B cell (primary cell): ENCODE measurements at regions not wholly inside any gene's neighbourhood (a gene's known extent, or its start where the extent isn't known, plus 50 kb on each side); places are given as distances from the start of the nearest gene placed in this dataset.

Experiments
- ATAC-seq: fragments of 200-7000 bp; cut with Tn5 transposase; one replicate; pipeline ENCODE4 v1.10.0; 2021; ENCODE audit warnings: low read depth, mild to moderate bottlenecking, moderate number of reproducible peaks, moderate library complexity
- CTCF ChIA-PET: fragments of 350-600 bp; sonication (Branson Sonifier 250); formaldehyde crosslinking; loops from one replicate; lab custom pipeline; 2021; ENCODE audit warnings: antibody characterized with exemption, inconsistent platforms; lab: Charles Lee
- POLR2A ChIA-PET: fragments of 350-600 bp; sonication (Branson Sonifier 250); formaldehyde crosslinking; loops from one replicate; lab custom pipeline; 2021; ENCODE audit warnings: antibody characterized with exemption; lab: Charles Lee
- DNase-seq: peaks from one replicate; pipeline ENCODE4 v3.0.0; 2013
- H2AFZ ChIP-seq: 2 replicates; pipeline ENCODE4 v1.6.1; 2012; ENCODE audit warnings: mild to moderate bottlenecking, low read depth, low read length; ENCODE audit not compliant: insufficient read depth, poor library complexity, severe bottlenecking
- H3K27ac ChIP-seq, 2 donors: 1 replicate in 1 of 2; 2 replicates in 1 of 2; pipeline ENCODE4 v1.5.1; 2012 to 2013; ENCODE audit warnings: low read length in 2 of 2, mild to moderate bottlenecking in 2 of 2, moderate library complexity in 1 of 2
- H3K27me3 ChIP-seq, 4 experiments: fragments of 200-600 bp in 1 of 4; sonication (generic) in 1 of 4; replicated peaks in 1 of 4; 1 replicate in 2 of 4; 2 replicates in 2 of 4; pipeline versions ENCODE4 v1.6.1 to v1.7.0; 2013 to 2016; ENCODE audit warnings: low read length in 3 of 4, mild to moderate bottlenecking in 2 of 4, mixed read lengths in 1 of 4, moderate library complexity in 1 of 4; ENCODE audit not compliant: insufficient read depth in 4 of 4, control insufficient read depth in 3 of 4; ENCODE audit errors: control extremely low read depth in 1 of 4
- H3K36me3 ChIP-seq, 2 experiments: replicated peaks in 1 of 2; 1 replicate in 1 of 2; 2 replicates in 1 of 2; pipeline versions ENCODE4 v1.6.1 to v1.7.1; 2013; ENCODE audit warnings: low read length in 1 of 2; ENCODE audit not compliant: insufficient read depth in 2 of 2, control insufficient read depth in 1 of 2; ENCODE audit errors: control extremely low read depth in 1 of 2, extremely low read depth in 1 of 2
- H3K4me1 ChIP-seq, 2 donors: fragments of 200-600 bp in 1 of 2; sonication (generic) in 1 of 2; 1 replicate in 1 of 2; 2 replicates in 1 of 2; pipeline versions ENCODE4 v1.5.1 to v1.6.1; 2013 to 2017; ENCODE audit warnings: low read length in 2 of 2; ENCODE audit not compliant: control insufficient read depth in 2 of 2, insufficient read depth in 2 of 2
- H3K4me2 ChIP-seq: replicated peaks from 2 replicates; pipeline ENCODE3; 2012; ENCODE audit warnings: mild to moderate bottlenecking, low read depth, low read length; ENCODE audit not compliant: poor library complexity, severe bottlenecking
- H3K4me3 ChIP-seq, 5 experiments: fragments of 200-600 bp in 1 of 5; sonication (generic) in 1 of 5; 1 replicate in 3 of 5; 2 replicates in 2 of 5; pipeline versions ENCODE4 v1.5.1 to v1.7.0; 2011 to 2016; ENCODE audit warnings: low read length in 4 of 5, mild to moderate bottlenecking in 4 of 5, low read depth in 2 of 5, control low read depth in 1 of 5, moderate library complexity in 1 of 5; ENCODE audit not compliant: insufficient read depth in 1 of 5; ENCODE audit errors: control extremely low read depth in 1 of 5, extremely low read depth in 1 of 5
- H3K79me2 ChIP-seq: fragments of 200-600 bp; sonication (generic); one replicate; pipeline ENCODE4 v1.6.0; 2016; ENCODE audit warnings: low read length; ENCODE audit not compliant: control insufficient read depth, insufficient read depth
- H3K9ac ChIP-seq: fragments of 200-600 bp; sonication (generic); 2 replicates; pipeline ENCODE4 v1.6.1; 2017; ENCODE audit warnings: mild to moderate bottlenecking, low read length, moderate library complexity
- H3K9me3 ChIP-seq, 3 donors: one replicate each; pipeline versions ENCODE4 v1.6.1 to v1.7.1; 2013; ENCODE audit warnings: low read length in 2 of 3; ENCODE audit not compliant: control insufficient read depth in 2 of 3, insufficient read depth in 1 of 3; ENCODE audit errors: control extremely low read depth in 1 of 3
- H4K20me1 ChIP-seq: 2 replicates; pipeline ENCODE4 v1.6.0; 2012; ENCODE audit warnings: mild to moderate bottlenecking, low read length; ENCODE audit not compliant: insufficient read depth, control insufficient read depth, poor library complexity, severe bottlenecking
- H3K27ac Mint-ChIP-seq: one replicate; pipeline ENCODE4 v1.8.0; 2021; ENCODE audit warnings: mixed read lengths
- H3K27me3 Mint-ChIP-seq: one replicate; pipeline ENCODE4 v1.8.0; 2021; ENCODE audit warnings: mixed read lengths
- H3K4me1 Mint-ChIP-seq: one replicate; pipeline ENCODE4 v1.8.0; 2021; ENCODE audit warnings: mixed read lengths
- H3K4me3 Mint-ChIP-seq: one replicate; pipeline ENCODE4 v1.8.0; 2021; ENCODE audit warnings: mixed read lengths
- H3K9me3 Mint-ChIP-seq: one replicate; pipeline ENCODE4 v1.8.0; 2022; ENCODE audit warnings: mixed read lengths; ENCODE audit not compliant: insufficient read depth
- CTCF ChIP-seq: fragments of 200-600 bp; IDR thresholded peaks from one replicate; pipeline ENCODE4 v1.8.0; 2022; ENCODE audit warnings: antibody characterized with exemption, mild to moderate bottlenecking
- EZH2 ChIP-seq: IDR thresholded peaks from 2 replicates; pipeline ENCODE4 v1.6.1; 2012; ENCODE audit warnings: borderline replicate concordance, low read depth, mild to moderate bottlenecking, moderate library complexity, low read length; ENCODE audit not compliant: insufficient read depth, poor library complexity, severe bottlenecking
- WGBS: methylation state at CpG from one replicate; pipeline ENCODE4 v1.1.5; 2013; ENCODE audit warnings: missing lambda C conversion rate; ENCODE audit not compliant: insufficient coverage; 5-methylcytosine and 5-hydroxymethylcytosine counted together
- intact Hi-C: fragments of 100-400 bp; cut with micrococcal nuclease; formaldehyde crosslinking; loops from one replicate; pipeline ENCODE4 v1.10.0; 2022

- no peak for ATAC-seq
- CTCF ChIA-PET = no interaction called here
- Histone ChIP-seq H2AFZ (no peak overlapping the region), H3K4me3 (no peak overlapping the region), H3K4me1 (no peaks in the 10 kb centered on the region), H3K27me3 (no peaks in the 10 kb centered on the region), H4K20me1 (no peaks in the 10 kb centered on the region), H3K9me3 (peaks cover 0 to 13% (median 1%) of the 10 kb centered on the region in 3 donors), H3K27ac (no peak overlapping the region), H3K4me2 (no peak overlapping the region), H3K79me2 (no peaks in the 10 kb centered on the region), H3K9ac (no peak overlapping the region), H3K36me3 (no peaks in the 10 kb centered on the region)
- POLR2A ChIA-PET = no interaction called here
- H3K4me1 Mint-ChIP-seq = no peaks in the 10 kb centered on the region
- no peaks in the 10 kb centered on the region for H3K9me3 Mint-ChIP-seq
- no CpG with 5 or more reads among the region's 1 CpG for WGBS
- no peak for DNase-seq
- TF ChIP-seq CTCF (peak; percentile 21), EZH2 (no peak)
- no peaks in the 10 kb centered on the region for H3K27me3 Mint-ChIP-seq
- intact Hi-C loops = no loop called here
- no peak overlapping the region for H3K4me3 Mint-ChIP-seq
- no peak overlapping the region for H3K27ac Mint-ChIP-seq
Observed at GRCh38 chr3:103803787-103804186, 1369.0 kb downstream of the ZPLD1 start.

- Histone ChIP-seq H2AFZ (no peak overlapping the region), H3K9ac (no peak overlapping the region), H3K9me3 (peaks cover 0 to 14% (median 1%) of the 10 kb centered on the region in 3 donors), H3K27me3 (no peaks in the 10 kb centered on the region), H3K4me1 (no peaks in the 10 kb centered on the region), H3K36me3 (no peaks in the 10 kb centered on the region), H3K79me2 (no peaks in the 10 kb centered on the region), H3K4me3 (no peak overlapping the region), H4K20me1 (no peaks in the 10 kb centered on the region), H3K27ac (no peak overlapping the region), H3K4me2 (no peak overlapping the region)
- ChIA-PET CTCF (no interaction called here), POLR2A (no interaction called here)
- no peak overlapping the region for H3K4me3 Mint-ChIP-seq
- ATAC-seq (no peak), DNase-seq (no peak)
- no peak overlapping the region for H3K27ac Mint-ChIP-seq
- intact Hi-C loops = no loop called here
- no peaks in the 10 kb centered on the region for H3K27me3 Mint-ChIP-seq
- TF ChIP-seq CTCF (no peak), EZH2 (no peak)
- peaks cover 5% of the 10 kb centered on the region for H3K9me3 Mint-ChIP-seq
- H3K4me1 Mint-ChIP-seq = no peaks in the 10 kb centered on the region
- no CpG with 5 or more reads among the region's 2 CpGs for WGBS
Observed at GRCh38 chr3:103810167-103810566, 1375.4 kb downstream of the ZPLD1 start.
